KBM-7 (cell line): ENCODE measurements at regions not wholly inside any gene's neighbourhood (a gene's known extent, or its start where the extent isn't known, plus 50 kb on each side); places are given as distances from the start of the nearest gene placed in this dataset.

Experiments used
- DNase-seq: peaks from one replicate; pipeline ENCODE4 v3.0.0-alpha.2; 2015
- in situ Hi-C: fragments of 300-500 bp; cut with MboI; formaldehyde crosslinking; loops from 2 replicates; pipeline ENCODE4 v1.14.3; 2020; ENCODE audit warnings: low sequenced_read_pairs, low pct_unique_long_range_greater_than_20kb, mixed read lengths

GRCh38 chr15:37252530-37252929 is 152.2 kb upstream of the MEIS2 start:
- in situ Hi-C loops = no loop called here
- DNase-seq = no peak

- DNase-seq = no peak
- in situ Hi-C loops = no loop called here
Measured at GRCh38 chr15:37253877-37254276, 153.5 kb upstream of the MEIS2 start.

GRCh38 chr15:37260255-37260654 is 159.9 kb upstream of the MEIS2 start:
- no peak for DNase-seq
- in situ Hi-C loops = no loop called here

DNA sequence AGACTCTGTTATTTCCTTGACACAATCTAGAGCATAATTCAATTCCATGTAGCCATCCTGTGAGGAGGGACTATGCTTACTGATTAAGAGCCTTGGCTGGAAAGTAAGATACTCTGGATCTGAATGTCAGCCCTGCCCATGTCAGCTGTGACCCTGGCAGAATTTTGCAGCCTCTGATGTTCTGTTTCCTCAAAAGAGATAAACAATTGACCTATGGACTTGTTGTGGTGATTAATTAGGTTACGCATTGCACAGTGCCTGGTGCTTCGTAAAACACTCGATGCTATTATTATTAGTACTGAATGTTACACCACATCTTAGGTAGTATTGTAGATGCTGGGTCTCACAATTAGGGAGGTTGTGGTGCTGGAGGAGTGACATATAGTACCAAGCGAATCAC is 161.3 kb upstream of the MEIS2 start:
- no peak for DNase-seq
- in situ Hi-C loops = no loop called here

GRCh38 chr15:37262922-37263608 is 162.7 kb upstream of the MEIS2 start:
- in situ Hi-C loops = no loop called here
- DNase-seq = no peak

GRCh38 chr15:37289109-37289765 is 188.9 kb upstream of the MEIS2 start:
- in situ Hi-C loops = loop anchor here (25.0 kb wide), 1 partner anchor 98 kb away; no protein-coding TSS in a partner anchor
- peak; percentile 5 for DNase-seq

DNA sequence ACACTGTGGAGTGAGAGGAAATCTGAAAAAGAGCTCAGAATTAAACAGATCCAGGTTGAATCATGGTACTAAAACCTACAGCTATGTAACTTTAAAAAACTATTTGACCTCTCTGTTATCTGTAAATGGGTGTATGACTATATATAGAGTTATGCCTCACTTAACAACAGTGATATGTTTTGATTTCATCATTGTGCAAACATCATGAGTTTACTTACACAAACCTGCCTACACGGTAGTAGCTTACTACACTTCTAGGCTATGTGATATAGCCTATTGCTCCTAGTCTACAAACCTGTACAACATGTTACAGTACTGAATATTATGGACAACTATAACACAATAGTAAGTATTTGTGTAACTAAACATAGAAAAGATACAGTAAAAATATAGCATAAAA is 191.6 kb upstream of the MEIS2 start:
- in situ Hi-C loops = loop anchor here (25.0 kb wide), 1 partner anchor 95 kb away; no protein-coding TSS in a partner anchor
- DNase-seq = no peak

DNA sequence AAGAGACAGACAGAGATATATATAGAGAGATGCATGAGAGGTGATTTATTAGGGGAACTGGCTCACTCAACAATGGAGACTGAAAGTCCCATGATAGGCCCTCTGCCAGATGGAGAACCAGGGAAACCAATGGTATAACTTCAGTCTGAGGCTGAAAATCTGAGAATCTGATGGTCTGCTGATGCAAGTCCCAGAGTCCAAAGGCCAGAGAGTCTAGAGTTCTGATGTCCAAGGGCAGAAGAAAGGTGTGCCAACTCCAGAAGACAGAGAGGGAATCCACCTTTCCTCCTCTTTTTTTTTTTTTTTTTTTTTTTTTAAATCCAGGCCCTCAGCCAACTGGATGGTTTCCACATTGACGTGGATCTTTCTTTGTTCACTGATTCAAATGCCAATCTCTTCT is 197.9 kb upstream of the MEIS2 start:
- no peak for DNase-seq
- in situ Hi-C loops = loop anchor here (25.0 kb wide), 1 partner anchor 89 kb away; no protein-coding TSS in a partner anchor

- in situ Hi-C loops = no loop called here
- no peak for DNase-seq
Measured at GRCh38 chr15:37339437-37339836, 239.1 kb upstream of the MEIS2 start.

- in situ Hi-C loops = no loop called here
- DNase-seq = no peak
Measured at GRCh38 chr15:37339856-37340255, 239.5 kb upstream of the MEIS2 start.

DNA sequence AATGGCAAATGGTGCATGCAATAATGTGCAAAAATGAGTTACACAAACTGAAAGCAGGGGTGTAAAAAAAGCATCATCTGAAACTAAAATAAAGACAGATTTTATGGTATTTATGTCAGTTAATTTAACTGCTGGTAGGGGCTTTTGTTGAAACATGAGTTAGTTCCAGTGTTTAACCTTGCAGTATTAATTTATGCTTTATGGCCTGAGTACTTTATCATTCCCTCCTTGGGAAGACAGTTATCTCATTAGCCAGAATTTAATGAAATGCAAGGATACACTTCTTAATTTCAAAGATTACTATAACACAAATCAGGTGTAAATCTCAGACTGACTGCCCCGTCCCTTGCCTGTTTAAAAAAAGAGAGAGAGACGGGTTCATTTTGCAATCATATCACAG is 240.1 kb upstream of the MEIS2 start:
- DNase-seq = no peak
- in situ Hi-C loops = no loop called here

DNA sequence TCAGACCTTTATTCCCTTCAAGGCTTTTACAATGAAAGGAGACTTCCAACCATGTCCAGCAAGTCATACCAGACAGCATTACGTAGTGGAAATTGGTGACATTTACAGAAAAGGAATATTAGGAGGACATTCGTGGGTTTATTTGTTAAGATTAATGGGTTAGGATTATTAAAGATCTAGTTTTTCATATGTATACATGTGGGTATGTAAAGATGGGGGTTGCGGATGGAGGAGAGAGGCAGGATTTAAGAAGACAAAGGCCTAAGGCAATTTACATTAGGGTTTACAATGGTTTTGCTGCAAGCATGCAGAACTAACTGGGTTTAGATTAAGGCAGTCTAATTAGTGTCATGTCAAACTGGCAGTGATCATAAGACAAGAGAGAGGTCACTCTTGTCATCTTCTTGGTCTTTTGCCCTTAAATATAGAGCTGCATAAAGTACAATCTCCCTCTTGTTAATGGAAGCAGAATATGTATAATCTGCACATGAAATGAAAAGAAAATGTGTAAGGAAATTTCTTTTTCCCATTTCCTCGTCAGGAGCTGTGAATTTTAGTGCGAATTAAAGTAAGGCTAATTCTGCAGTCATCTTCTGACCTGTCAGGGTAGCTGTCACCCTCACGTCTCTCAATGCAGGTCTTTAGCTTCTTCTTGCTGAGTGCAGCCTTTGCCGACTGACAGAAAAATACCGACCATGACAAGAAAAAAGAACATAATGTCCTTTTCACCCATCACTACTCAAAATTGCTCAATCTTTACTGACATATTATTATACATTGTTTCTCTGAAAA is 258.9 kb upstream of the MEIS2 start:
- DNase-seq = no peak
- in situ Hi-C loops = no loop called here

GRCh38 chr15:37359893-37360290 is 259.5 kb upstream of the MEIS2 start:
- DNase-seq = no peak
- in situ Hi-C loops = no loop called here

- DNase-seq = no peak
- in situ Hi-C loops = no loop called here
Measured at GRCh38 chr15:37360724-37361123, 260.4 kb upstream of the MEIS2 start.

GRCh38 chr15:37361621-37362020 is 261.3 kb upstream of the MEIS2 start:
- in situ Hi-C loops = no loop called here
- DNase-seq = no peak

DNA sequence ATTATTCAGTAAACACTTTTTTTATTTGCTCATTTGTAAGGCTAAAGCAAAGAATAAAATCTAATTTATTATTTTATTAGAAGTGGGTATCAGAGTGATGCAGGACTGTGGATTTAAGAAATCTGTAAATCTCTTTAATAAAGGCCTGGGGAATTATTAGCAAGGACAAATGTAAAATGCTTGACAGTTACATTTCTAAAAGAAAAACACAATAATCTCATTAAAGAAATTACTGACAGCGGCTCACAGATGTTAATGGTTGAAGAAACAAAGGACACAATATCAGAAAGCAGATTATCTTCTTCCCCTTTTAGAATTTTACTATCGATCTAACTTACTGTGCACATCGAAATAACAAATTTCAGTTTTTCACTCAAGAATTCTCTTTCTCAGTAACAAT is 262.1 kb upstream of the MEIS2 start:
- no peak for DNase-seq
- in situ Hi-C loops = no loop called here

DNA sequence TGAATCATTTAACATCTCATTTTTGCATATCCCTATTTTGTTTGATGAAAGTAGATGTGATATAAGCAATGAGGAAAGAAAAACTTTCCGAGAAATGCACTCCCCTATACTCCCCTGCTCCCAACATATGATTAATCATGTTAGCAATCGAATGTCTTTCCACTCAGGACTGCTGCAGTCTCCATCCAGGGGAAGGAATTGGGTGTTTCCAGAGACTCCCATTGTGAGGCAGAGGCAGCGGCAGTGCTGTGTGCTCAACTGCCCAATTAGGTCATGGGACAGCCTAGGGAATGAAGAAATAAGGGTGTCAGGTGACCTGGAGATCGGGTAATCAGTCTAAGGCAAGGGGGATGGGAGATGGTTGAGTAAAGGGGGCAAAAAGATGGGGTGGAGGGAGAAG is 268.6 kb upstream of the MEIS2 start:
- in situ Hi-C loops = no loop called here
- DNase-seq = no peak

GRCh38 chr15:37370941-37371340 is 270.6 kb upstream of the MEIS2 start:
- in situ Hi-C loops = no loop called here
- peak; percentile 24 for DNase-seq

GRCh38 chr15:37372064-37372463 is 271.7 kb upstream of the MEIS2 start:
- in situ Hi-C loops = no loop called here
- DNase-seq = no peak

GRCh38 chr15:37375519-37375918 is 275.2 kb upstream of the MEIS2 start:
- no peak for DNase-seq
- in situ Hi-C loops = loop anchor here (25.0 kb wide), 1 partner anchor 88 kb away; no protein-coding TSS in a partner anchor
